ENCODE measurements at regions not wholly inside any gene's neighbourhood (a gene's known extent, or its start where the extent isn't known, plus 50 kb on each side); places are given as distances from the start of the nearest gene placed in this dataset.
"Not testable (repeated sequence)": the region's sequence is repeated elsewhere in the genome, so short reads cannot be mapped to it uniquely, and the experiment has no call there.

DNA sequence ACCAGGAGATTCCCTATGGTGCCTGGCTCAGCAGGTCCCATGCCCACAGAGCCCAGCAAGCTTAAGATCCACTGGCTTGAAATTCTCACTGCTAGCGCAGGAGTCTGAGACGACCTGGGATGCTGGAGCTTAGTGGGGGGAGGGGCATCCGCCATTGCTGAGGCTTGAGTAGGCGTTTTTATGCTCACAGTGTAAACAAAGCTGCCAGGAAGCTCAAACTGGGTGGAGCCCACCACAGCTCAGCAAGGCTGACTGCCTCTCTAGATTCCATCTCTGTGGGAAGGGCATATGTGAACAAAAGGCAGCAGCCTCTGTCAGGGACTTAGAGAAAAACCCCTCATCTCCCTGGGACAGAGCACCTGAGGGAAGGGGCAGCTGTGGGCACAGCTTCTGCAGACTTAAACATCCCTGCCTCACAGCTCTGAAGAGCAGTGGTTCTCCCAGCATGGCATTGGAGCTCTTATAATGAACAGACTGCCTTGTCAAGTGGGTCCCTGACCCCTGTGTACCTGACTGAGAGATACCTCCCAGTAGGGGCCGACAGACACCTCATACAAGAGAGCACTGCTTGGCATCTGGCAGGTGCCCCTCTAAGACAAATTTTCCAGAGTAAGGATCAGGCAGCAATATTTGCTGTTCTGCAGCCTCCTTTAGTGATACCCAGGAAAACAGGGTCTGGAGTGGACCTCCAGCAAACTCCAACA lies 231.5 kb upstream of the SETMAR start:
- no peak overlapping the region for H3K27ac ChIP-seq
- TF ChIP-seq, protein P1, sequence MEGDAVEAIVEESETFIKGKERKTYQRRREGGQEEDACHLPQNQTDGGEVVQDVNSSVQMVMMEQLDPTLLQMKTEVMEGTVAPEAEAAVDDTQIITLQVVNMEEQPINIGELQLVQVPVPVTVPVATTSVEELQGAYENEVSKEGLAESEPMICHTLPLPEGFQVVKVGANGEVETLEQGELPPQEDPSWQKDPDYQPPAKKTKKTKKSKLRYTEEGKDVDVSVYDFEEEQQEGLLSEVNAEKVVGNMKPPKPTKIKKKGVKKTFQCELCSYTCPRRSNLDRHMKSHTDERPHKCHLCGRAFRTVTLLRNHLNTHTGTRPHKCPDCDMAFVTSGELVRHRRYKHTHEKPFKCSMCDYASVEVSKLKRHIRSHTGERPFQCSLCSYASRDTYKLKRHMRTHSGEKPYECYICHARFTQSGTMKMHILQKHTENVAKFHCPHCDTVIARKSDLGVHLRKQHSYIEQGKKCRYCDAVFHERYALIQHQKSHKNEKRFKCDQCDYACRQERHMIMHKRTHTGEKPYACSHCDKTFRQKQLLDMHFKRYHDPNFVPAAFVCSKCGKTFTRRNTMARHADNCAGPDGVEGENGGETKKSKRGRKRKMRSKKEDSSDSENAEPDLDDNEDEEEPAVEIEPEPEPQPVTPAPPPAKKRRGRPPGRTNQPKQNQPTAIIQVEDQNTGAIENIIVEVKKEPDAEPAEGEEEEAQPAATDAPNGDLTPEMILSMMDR (conservative IDR thresholded peaks at IDR 0.05): no peak

DNA sequence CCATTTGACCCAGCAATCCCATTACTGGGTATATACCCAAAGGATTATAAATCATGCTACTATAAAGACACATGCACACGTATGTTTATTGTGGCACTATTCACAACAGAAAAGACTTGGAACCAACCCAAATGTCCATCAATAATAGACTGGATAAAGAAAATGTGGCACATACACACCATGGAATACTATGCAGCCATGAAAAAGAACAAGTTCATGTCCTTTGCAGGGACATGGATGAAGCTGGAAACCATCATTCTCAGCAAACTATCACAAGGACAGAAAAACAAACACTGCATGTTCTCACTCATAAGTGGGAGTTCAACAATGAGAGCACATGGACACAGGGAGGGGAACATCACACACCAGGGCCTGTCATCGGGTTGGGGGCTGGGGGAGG lies 225.9 kb upstream of the SETMAR start:
- H3K27ac ChIP-seq: not testable (repeated sequence)

DNA sequence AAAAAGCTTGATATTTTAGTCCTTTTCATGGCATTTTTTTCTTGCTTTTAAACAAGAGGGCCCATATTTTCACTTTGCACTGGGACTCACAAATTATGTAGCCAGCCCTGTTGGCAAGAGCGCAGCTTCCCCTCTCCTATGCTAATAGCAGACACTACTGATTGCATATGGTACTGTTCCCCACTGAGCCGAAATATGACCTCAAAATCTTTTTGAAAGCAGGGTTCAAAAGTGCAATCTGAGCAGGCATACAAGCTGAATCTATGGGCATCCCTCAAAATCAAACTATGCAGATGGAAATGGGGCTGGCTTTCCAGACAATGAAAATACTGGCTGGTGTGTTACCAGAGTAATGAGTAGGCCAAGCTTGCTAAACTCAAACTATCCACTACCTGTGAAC lies 225.2 kb upstream of the SETMAR start:
- TF ChIP-seq, protein P1 (conservative IDR thresholded peaks at IDR 0.05): no peak
- no peak overlapping the region for H3K27ac ChIP-seq

DNA sequence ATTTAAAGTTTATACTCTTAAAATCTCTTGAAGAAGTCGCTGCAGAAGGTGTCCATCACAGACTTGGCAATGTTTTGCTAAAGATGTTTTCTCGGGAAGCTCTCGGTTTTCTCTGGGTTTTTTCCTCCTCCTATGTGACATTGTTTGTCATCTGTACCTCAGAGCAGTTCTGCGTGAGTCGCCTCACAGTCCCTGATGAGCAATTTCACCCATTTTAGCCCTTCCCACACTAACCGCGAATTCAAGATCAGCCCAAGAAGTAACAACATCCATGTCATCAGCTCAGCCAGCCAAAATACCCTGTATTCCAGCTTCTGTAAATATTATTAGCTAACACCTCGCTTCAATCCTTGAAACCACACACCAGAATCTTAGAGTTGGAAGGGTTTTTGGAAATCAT lies 224.3 kb upstream of the SETMAR start:
- no peak overlapping the region for H3K27ac ChIP-seq
- TF ChIP-seq, protein P1 (conservative IDR thresholded peaks at IDR 0.05): no peak

DNA sequence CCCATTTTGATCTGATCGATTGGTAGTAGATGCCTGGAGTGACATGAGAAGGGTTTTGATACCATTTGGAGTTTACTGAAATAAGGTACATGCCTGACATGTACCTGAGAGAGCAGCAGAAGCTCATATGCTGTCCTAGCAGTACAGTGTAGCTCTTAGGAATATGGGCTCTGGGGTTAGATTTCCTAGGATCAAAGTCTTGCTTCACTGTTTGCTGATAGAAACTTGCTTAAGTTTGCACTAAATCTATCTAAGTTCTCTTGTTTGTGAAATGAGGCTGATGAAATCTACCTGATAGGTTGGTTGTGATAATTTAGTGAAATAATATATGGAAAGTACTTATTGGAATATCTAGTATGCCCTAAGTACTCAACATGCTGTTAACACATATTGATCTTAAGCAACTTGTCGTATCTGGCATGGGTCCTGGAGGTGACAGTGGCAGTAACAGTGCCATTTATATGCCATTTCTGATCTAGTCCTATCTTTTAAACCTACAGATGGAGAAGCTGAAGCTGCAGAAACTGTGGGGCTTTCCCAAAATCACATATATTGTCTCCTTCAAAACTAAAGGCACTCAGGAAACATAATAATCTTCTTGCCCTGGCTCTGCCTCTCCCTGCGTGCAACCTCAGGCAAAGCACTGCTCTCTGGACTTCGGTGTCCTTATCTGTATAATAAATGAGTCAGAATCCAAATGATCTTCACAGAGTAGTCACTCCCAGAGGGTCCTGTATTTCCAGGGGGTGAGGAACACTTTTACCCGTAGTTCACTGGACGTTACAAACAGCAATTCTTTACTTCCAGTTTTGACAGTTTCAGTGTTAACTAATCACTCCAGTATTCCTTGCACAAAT lies 223.6 kb upstream of the SETMAR start:
- TF ChIP-seq, protein P1 (conservative IDR thresholded peaks at IDR 0.05): no peak

DNA sequence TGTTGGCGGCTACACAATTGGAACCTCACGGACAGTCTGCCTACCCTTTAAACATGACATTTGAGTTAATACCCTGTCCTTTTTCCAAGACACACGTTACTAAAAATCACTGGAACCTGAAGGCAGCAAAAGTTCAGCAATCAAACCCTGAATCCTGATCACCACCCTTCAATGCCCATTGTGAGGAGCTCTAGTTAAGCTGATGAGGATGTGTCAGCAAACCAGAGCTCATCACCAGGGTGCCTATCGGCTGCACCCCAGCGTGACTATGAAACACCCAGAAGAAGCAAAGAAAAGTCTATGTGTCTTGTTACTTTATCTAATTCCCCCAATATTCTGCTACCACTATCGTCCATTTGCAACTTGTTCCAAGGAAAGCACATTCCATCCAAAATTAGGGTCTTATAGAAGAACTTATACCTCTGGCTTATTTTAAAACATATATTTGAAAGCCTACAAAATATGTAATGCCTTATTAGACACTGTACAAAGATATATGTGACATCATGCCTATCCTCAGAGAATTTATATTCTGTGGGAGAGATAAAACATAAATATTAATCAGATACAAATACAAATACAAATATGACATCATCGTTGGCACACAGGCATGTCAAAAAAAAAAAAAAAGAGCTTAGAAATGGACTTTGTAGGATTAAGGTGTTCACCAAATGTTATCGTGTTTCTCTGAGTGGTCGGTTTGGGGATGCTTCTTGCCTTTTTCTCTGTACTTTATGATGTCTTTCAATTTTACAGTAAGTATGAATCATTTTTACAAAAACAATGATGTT lies 219.7 kb upstream of the SETMAR start:
- TF ChIP-seq, protein P1 (conservative IDR thresholded peaks at IDR 0.05): no peak
- no peak overlapping the region for H3K27ac ChIP-seq

More for the DNA sequence above, 223.6 kb upstream of the SETMAR start:
- H3K27ac ChIP-seq: no peak overlapping the region

DNA sequence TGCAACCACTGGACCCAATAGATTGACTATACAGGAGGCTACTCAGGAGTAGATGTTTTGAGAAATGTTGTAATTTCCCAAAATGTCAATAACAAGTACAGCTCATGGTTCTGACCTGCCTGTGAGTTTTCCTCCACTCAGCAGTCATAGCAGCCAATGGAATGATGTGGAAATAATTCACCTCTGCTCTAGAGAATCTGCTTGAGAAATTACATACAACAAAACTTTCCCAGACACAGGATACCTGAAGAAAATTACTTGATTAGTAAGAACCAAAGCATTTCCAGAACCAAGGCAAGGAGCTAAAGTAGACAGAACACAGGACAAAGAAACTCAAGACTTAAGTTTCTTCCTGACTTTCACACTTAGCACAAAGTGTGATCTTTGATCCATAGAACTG lies 218.9 kb upstream of the SETMAR start:
- TF ChIP-seq, protein P1 (conservative IDR thresholded peaks at IDR 0.05): no peak
- no peak overlapping the region for H3K27ac ChIP-seq

DNA sequence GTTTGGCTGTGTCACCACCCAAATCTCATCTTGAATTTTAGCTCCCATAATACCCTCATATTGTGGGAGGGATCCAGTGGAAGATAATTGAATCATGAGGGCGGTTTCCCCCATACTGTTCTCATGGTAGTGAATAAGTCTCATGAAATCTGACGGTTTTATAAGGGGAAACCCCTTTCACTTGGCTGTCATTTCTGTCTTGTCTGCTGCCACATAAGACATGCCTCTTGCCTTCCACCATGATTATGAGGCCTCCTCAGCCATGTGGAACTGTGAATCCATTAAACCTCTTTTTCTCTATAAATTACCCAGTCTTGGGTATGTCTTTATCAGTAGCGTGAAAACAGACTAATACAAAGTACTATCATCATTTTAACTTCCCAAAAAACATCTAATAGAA lies 216.5 kb upstream of the SETMAR start:
- not testable (repeated sequence) for H3K27ac ChIP-seq
